T-helper 1 cell treated with Interleukin-12 subunit alpha and Interleukin-12 subunit beta and Interleukin-4 antibody, amounts not matched to agents 30 ng/mL and 1 ng/mL, for 36 hours (primary cell): ENCODE measurements at regions not wholly inside any gene's neighbourhood (a gene's known extent, or its start where the extent isn't known, plus 50 kb on each side); places are given as distances from the start of the nearest gene placed in this dataset.

Source experiments
- intact Hi-C: fragments of 100-400 bp; cut with micrococcal nuclease; formaldehyde crosslinking; loops from one replicate; pipeline ENCODE4 v1.15.1; 2024

- intact Hi-C loops, result no loop called here
These were observed 199.1 kb upstream of the TCF21 start for GRCh38 chr6:133689863-133690262.

- intact Hi-C loops, result no loop called here
These were observed 195.3 kb upstream of the TCF21 start for GRCh38 chr6:133693565-133693964.

- intact Hi-C loops, result no loop called here
These were observed 191.7 kb upstream of the TCF21 start for GRCh38 chr6:133697185-133697584.

- intact Hi-C loops, result no loop called here
These were observed 191.2 kb upstream of the TCF21 start for GRCh38 chr6:133697666-133698065.

- intact Hi-C loops, result no loop called here
These were observed 190.6 kb upstream of the TCF21 start for GRCh38 chr6:133698272-133698671.

- intact Hi-C loops, result no loop called here
These were observed 189.1 kb upstream of the TCF21 start for GRCh38 chr6:133699741-133700385.

GRCh38 chr6:133701633-133702331 lies 187.1 kb upstream of the TCF21 start:
- intact Hi-C loops, result no loop called here

- intact Hi-C loops, result no loop called here
These were observed 184.5 kb upstream of the TCF21 start for GRCh38 chr6:133704371-133704770.

- intact Hi-C loops, result no loop called here
These were observed 183.8 kb upstream of the TCF21 start for GRCh38 chr6:133705066-133705465.

GRCh38 chr6:133705731-133706130 lies 183.2 kb upstream of the TCF21 start:
- intact Hi-C loops, result no loop called here

GRCh38 chr6:133707456-133707855 lies 181.5 kb upstream of the TCF21 start:
- intact Hi-C loops, result no loop called here

- intact Hi-C loops, result no loop called here
These were observed 178.1 kb upstream of the TCF21 start for GRCh38 chr6:133710826-133711225.

- intact Hi-C loops, result no loop called here
These were observed 173.6 kb upstream of the TCF21 start for GRCh38 chr6:133715270-133715669.

GRCh38 chr6:133724726-133725125 lies 164.2 kb upstream of the TCF21 start:
- intact Hi-C loops, result no loop called here

- intact Hi-C loops, result no loop called here
These were observed 162.7 kb upstream of the TCF21 start for GRCh38 chr6:133726188-133726587.

GRCh38 chr6:133730881-133731280 lies 158.0 kb upstream of the TCF21 start:
- intact Hi-C loops, result no loop called here

- intact Hi-C loops, result no loop called here
These were observed 148.7 kb upstream of the TCF21 start for GRCh38 chr6:133740218-133740617.

- intact Hi-C loops, result no loop called here
These were observed 148.1 kb upstream of the TCF21 start for GRCh38 chr6:133740816-133741215.

- intact Hi-C loops, result no loop called here
These were observed 147.5 kb upstream of the TCF21 start for GRCh38 chr6:133741375-133741861.

GRCh38 chr6:133743621-133744020 lies 145.3 kb upstream of the TCF21 start:
- intact Hi-C loops, result no loop called here

- intact Hi-C loops, result no loop called here
These were observed 142.5 kb upstream of the TCF21 start for GRCh38 chr6:133746417-133746770.

GRCh38 chr6:133748628-133749027 lies 140.3 kb upstream of the TCF21 start:
- intact Hi-C loops, result no loop called here

- intact Hi-C loops, result no loop called here
These were observed 139.5 kb upstream of the TCF21 start for GRCh38 chr6:133749427-133749826.
